IMR-90 (cell line): ENCODE measurements at regions not wholly inside any gene's neighbourhood (a gene's known extent, or its start where the extent isn't known, plus 50 kb on each side); places are given as distances from the start of the nearest gene placed in this dataset.

ENCODE experiments used
- ATAC-seq: fragments of 200-7000 bp; cut with Tn5 transposase; 2 replicates; pipeline ENCODE4 v1.9.1; 2020; ENCODE audit warnings: low read depth, mild to moderate bottlenecking, moderate library complexity
- BruUV-seq: library from RNA; stranded (reverse); fragments of 400-500 nt; replicated peaks from 2 replicates; lab custom pipeline; 2021; lab: Mats Ljungman, UMichigan
- CTCF ChIA-PET: fragments of 300-600 bp; formaldehyde crosslinking; extraction: SDS; loops from one replicate; lab custom pipeline; 2021; ENCODE audit warnings: antibody characterized with exemption; lab: Yijun Ruan, JAX
- POLR2A ChIA-PET: fragments of 300-600 bp; sonication (Branson Sonifier 250); formaldehyde crosslinking; loops from one replicate; lab custom pipeline; 2022; ENCODE audit warnings: antibody characterized with exemption; ENCODE audit not compliant: unreplicated experiment; lab: Charles Lee
- DNase-seq: peaks from one replicate; pipeline ENCODE4 v3.0.0; 2013
- H2AFZ ChIP-seq: replicated peaks from 2 replicates; pipeline ENCODE3; 2013; ENCODE audit warnings: low read length, mild to moderate bottlenecking; ENCODE audit not compliant: poor library complexity
- H2AK5ac ChIP-seq: 2 replicates; pipeline ENCODE4 v1.6.1; 2013; ENCODE audit warnings: low read depth, low read length, inconsistent platforms
- H2AK9ac ChIP-seq: replicated peaks from 2 replicates; pipeline ENCODE3; 2013; ENCODE audit warnings: mild to moderate bottlenecking, low read depth, low read length, moderate library complexity; ENCODE audit not compliant: poor library complexity
- H2BK120ac ChIP-seq: 2 replicates; pipeline ENCODE4 v1.6.1; 2013; ENCODE audit warnings: low read depth, low read length, inconsistent platforms
- H2BK15ac ChIP-seq: 3 replicates; pipeline ENCODE4 v1.6.1; 2013; ENCODE audit warnings: low read depth, low read length, inconsistent platforms
- H2BK20ac ChIP-seq: 2 replicates; pipeline ENCODE4 v1.6.1; 2013; ENCODE audit warnings: low read depth, mild to moderate bottlenecking, inconsistent platforms, low read length, moderate library complexity
- H2BK5ac ChIP-seq: 2 replicates; pipeline ENCODE4 v1.6.1; 2013; ENCODE audit warnings: mild to moderate bottlenecking, low read depth, low read length, inconsistent platforms; ENCODE audit not compliant: poor library complexity, severe bottlenecking
- H3K14ac ChIP-seq: replicated peaks from 2 replicates; pipeline ENCODE4 v1.6.1; 2013; ENCODE audit warnings: low read depth, low read length, inconsistent platforms
- H3K18ac ChIP-seq: 2 replicates; pipeline ENCODE4 v1.6.1; 2013; ENCODE audit warnings: low read depth, low read length, control low read depth
- H3K23ac ChIP-seq: 2 replicates; pipeline ENCODE4 v1.6.1; 2013; ENCODE audit warnings: low read depth, low read length, inconsistent platforms
- H3K27ac ChIP-seq: 2 replicates; pipeline ENCODE4 v1.5.1; 2013; ENCODE audit warnings: mild to moderate bottlenecking, control low read depth, low read length; ENCODE audit not compliant: insufficient read depth
- H3K27me3 ChIP-seq: 2 replicates; pipeline ENCODE4 v1.6.1; 2013; ENCODE audit warnings: low read length; ENCODE audit not compliant: control insufficient read depth, insufficient read depth
- H3K36me3 ChIP-seq: 2 replicates; pipeline ENCODE4 v1.6.1; 2013; ENCODE audit warnings: low read length, mixed read lengths; ENCODE audit not compliant: control insufficient read depth, insufficient read depth
- H3K4ac ChIP-seq: 2 replicates; pipeline ENCODE4 v1.6.1; 2013; ENCODE audit warnings: low read depth, low read length, inconsistent platforms
- H3K4me1 ChIP-seq: 2 replicates; pipeline ENCODE4 v1.6.1; 2013; ENCODE audit warnings: low read length, mixed read lengths; ENCODE audit not compliant: control insufficient read depth, insufficient read depth
- H3K4me2 ChIP-seq: 2 replicates; pipeline ENCODE4 v1.6.1; 2013; ENCODE audit warnings: low read depth, mild to moderate bottlenecking, control low read depth, low read length, moderate library complexity
- H3K4me3 ChIP-seq: 2 replicates; pipeline ENCODE4 v1.5.1; 2013; ENCODE audit warnings: low read depth, mild to moderate bottlenecking, control low read depth, low read length, moderate library complexity; ENCODE audit not compliant: insufficient read depth
- H3K56ac ChIP-seq: 2 replicates; pipeline ENCODE4 v1.6.1; 2013; ENCODE audit warnings: low read length, inconsistent platforms; ENCODE audit not compliant: insufficient read depth; ENCODE audit errors: extremely low read depth
- H3K79me1 ChIP-seq, 2 experiments: 2 replicates each; pipeline ENCODE4 v1.6.1; 2013; ENCODE audit warnings: low read length in 2 of 2, inconsistent platforms in 1 of 2, low read depth in 1 of 2
- H3K9ac ChIP-seq: 2 replicates; pipeline ENCODE4 v1.6.1; 2013; ENCODE audit warnings: low read depth, low read length, control low read depth
- H3K9me1 ChIP-seq: 2 replicates; pipeline ENCODE4 v1.6.1; 2013; ENCODE audit warnings: low read length, inconsistent platforms; ENCODE audit not compliant: insufficient read depth
- H3K9me3 ChIP-seq: 2 replicates; pipeline ENCODE4 v1.6.1; 2013; ENCODE audit warnings: low read length; ENCODE audit not compliant: control insufficient read depth, insufficient read depth
- H4K20me1 ChIP-seq: 2 replicates; pipeline ENCODE4 v1.6.1; 2013; ENCODE audit warnings: low read length, inconsistent platforms; ENCODE audit not compliant: insufficient read depth
- H4K5ac ChIP-seq: 2 replicates; pipeline ENCODE4 v1.6.1; 2013; ENCODE audit warnings: mild to moderate bottlenecking, low read depth, low read length, control low read depth
- H4K8ac ChIP-seq, 2 experiments: 2 replicates each; pipeline ENCODE4 v1.6.1; 2013; ENCODE audit warnings: low read depth in 2 of 2, low read length in 2 of 2, control low read depth in 1 of 2, inconsistent platforms in 1 of 2
- H4K91ac ChIP-seq: 2 replicates; pipeline ENCODE4 v1.6.1; 2013; ENCODE audit warnings: low read depth, low read length, inconsistent platforms; ENCODE audit not compliant: insufficient read depth
- MAFK ChIP-seq: IDR thresholded peaks from 2 replicates; pipeline ENCODE4 v1.6.1; 2012; ENCODE audit warnings: low read depth, low read length, improper control_type of control experiment
- SMC3 ChIP-seq: fragments of 150-350 bp; IDR thresholded peaks from 2 replicates; pipeline ENCODE4 v1.6.1; 2016; ENCODE audit warnings: low read depth, mild to moderate bottlenecking, antibody characterized with exemption, low read length, moderate library complexity
- WGBS, 2 experiments: methylation state at CpG; one replicate each; pipeline versions ENCODE4 v1.1.5 to v1.1.7; 2013; ENCODE audit warnings: missing lambda C conversion rate in 2 of 2; ENCODE audit not compliant: insufficient read length in 1 of 2; ENCODE audit errors: extremely low coverage in 2 of 2; 5-methylcytosine and 5-hydroxymethylcytosine counted together
- dilution Hi-C: fragments of 300-500 bp; cut with HindIII; formaldehyde crosslinking; loops from one replicate; pipeline ENCODE4 v1.14.3; 2018; ENCODE audit warnings: low sequenced_read_pairs; ENCODE audit not compliant: unreplicated experiment
- in situ Hi-C: fragments of 300-500 bp; cut with MboI; formaldehyde crosslinking; loops from 3 replicates; pipeline ENCODE4 v1.14.3; 2019; ENCODE audit warnings: low sequenced_read_pairs, inconsistent platforms, mixed read lengths
- intact Hi-C: fragments of 100-400 bp; cut with micrococcal nuclease; formaldehyde crosslinking; loops from 2 replicates; pipeline ENCODE4 v1.10.0; 2022

DNA sequence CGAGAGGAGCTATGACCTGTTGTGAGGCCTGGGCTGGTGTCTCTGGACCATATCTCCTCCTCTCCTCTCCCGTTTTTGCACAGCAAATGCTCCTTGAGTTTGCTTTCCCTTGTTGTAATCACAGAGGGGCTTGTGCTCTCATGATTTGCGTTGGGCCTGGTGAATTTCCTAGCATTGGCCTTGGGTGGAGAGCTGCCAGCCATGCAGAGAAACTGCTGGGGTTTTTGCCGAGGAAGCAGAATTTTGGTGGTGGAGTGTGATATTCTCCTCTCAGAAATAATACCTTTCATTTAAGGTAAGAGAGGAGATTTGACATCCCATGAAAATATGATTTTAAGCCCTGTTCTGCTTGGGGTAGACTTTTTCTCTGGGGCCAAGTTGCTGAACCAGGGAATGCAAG lies 175.7 kb upstream of the CADM1 start:
- Histone ChIP-seq H3K27me3 (no peaks in the 10 kb centered on the region), H3K4me3 (no peak overlapping the region), H2AK9ac (no peak overlapping the region), H3K4me1 (peaks cover 15% of the 10 kb centered on the region), H4K5ac (no peak overlapping the region), H2BK20ac (peak overlapping the region; percentile 31; the same call in 1 of the 2 replicates), H2BK120ac (peak overlapping the region; percentile 22; the same call in 1 of the 2 replicates), H2AK5ac (no peak overlapping the region), H3K27ac (no peak overlapping the region), H4K91ac (peak overlapping the region; percentile 7; the same call in 1 of the 2 replicates), H2AFZ (peak overlapping the region; percentile 28), H3K9me1 (peaks cover 16% of the 10 kb centered on the region), H3K14ac (no peak overlapping the region), H3K79me1 (no peaks in the 10 kb centered on the region; a peak in 1 of 4 replicates), H4K20me1 (no peaks in the 10 kb centered on the region), H2BK5ac (no peak overlapping the region), H3K9me3 (no peaks in the 10 kb centered on the region), H3K36me3 (no peaks in the 10 kb centered on the region), H3K23ac (no peak overlapping the region), H2BK15ac (0 out of 3 replicates have a peak overlapping the region, but pooled peaks have one; percentile 15), H3K18ac (no peak overlapping the region), H3K4ac (no peak overlapping the region; the same call in 1 of the 2 replicates), H3K56ac (no peak overlapping the region), H4K8ac (no peak overlapping the region), H3K4me2 (no peak overlapping the region), H3K9ac (no peak overlapping the region)
- TF ChIP-seq MAFK = peak; percentile 59
- TF ChIP-seq SMC3 = no peak
- BruUV-seq = no TSS peak
- POLR2A ChIA-PET = no interaction called here
- in situ Hi-C loops = no loop called here
- CTCF ChIA-PET = no interaction called here
- dilution Hi-C loops = no loop called here
- WGBS, 2 experiments = no CpG with 5 or more reads among the region's 4 CpGs
- intact Hi-C loops = loop anchor here (5.0 to 10.0 kb wide), 2 partner anchors 178 to 345 kb away; partner anchors contain the start of gene CADM1
- ATAC-seq = no peak
- DNase-seq = no peak
